ENCODE measurements at regions not wholly inside any gene's neighbourhood (a gene's known extent, or its start where the extent isn't known, plus 50 kb on each side); places are given as distances from the start of the nearest gene placed in this dataset.
"Not testable (repeated sequence)": the region's sequence is repeated elsewhere in the genome, so short reads cannot be mapped to it uniquely, and the experiment has no call there.

- TF ChIP-seq POLR2A (IDR thresholded peaks at IDR 0.05; ENCODE audit: borderline replicate concordance, extremely low read depth, insufficient read depth, insufficient read length); EZH2 (IDR thresholded peaks at IDR 0.05); CTCF (IDR thresholded peaks at IDR 0.05 in 2 of 3, conservative IDR thresholded peaks at IDR 0.05 in 1 of 3; ENCODE audit: borderline replicate concordance in 1 of 3, insufficient read depth in 1 of 3, low read depth in 2 of 3, low read length in 2 of 3); POLR2AphosphoS5 (IDR thresholded peaks at IDR 0.05; ENCODE audit: low read depth, low read length); CEBPB (IDR thresholded peaks at IDR 0.05; ENCODE audit: low read depth); REST (IDR thresholded peaks at IDR 0.05; ENCODE audit: low read depth): not testable (repeated sequence)
Measured at GRCh38 chr6:58358452-58358851, 1041.0 kb downstream of the PRIM2 start.
